Stimulated activated CD8-positive, alpha-beta memory T cell treated with anti-CD3 and anti-CD28 coated beads, Interleukin-4, amount 100 ng/mL, for 24 hours (primary cell): ENCODE measurements at regions not wholly inside any gene's neighbourhood (a gene's known extent, or its start where the extent isn't known, plus 50 kb on each side); places are given as distances from the start of the nearest gene placed in this dataset.

ENCODE experiments used
- DNase-seq: peaks from one replicate; pipeline ENCODE4 v3.0.0-alpha.2; 2020; ENCODE audit warnings: low read depth

DNA sequence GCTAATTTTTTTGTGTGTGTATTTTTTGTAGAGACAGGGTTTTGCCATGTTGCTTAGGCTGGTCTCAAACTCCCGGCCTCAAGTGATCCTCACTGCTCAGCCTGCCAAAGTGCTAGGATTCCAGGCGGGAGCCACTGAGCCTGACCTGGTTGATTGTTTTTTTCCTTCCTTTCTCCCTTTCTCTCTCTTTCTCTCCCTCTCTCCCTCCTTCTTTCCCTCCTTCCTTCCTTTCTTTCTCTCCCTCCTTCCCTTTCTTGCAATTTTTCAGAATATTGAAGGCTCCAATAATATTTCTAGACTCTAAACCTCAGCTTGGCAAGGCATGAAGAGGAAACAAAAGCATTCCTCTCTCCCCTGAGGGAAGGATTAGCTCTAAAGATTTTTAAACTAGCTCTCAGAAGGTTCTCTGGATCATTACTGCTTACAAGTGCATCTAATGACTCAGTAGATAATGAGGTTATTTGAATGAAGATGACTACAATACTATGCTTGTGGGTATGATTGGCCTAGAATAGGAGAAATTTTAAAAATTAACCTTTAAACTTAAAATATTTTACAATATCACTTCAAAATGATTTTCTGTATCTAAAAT, 68.5 kb upstream of the GADD45A start:
- no peak for DNase-seq

DNA sequence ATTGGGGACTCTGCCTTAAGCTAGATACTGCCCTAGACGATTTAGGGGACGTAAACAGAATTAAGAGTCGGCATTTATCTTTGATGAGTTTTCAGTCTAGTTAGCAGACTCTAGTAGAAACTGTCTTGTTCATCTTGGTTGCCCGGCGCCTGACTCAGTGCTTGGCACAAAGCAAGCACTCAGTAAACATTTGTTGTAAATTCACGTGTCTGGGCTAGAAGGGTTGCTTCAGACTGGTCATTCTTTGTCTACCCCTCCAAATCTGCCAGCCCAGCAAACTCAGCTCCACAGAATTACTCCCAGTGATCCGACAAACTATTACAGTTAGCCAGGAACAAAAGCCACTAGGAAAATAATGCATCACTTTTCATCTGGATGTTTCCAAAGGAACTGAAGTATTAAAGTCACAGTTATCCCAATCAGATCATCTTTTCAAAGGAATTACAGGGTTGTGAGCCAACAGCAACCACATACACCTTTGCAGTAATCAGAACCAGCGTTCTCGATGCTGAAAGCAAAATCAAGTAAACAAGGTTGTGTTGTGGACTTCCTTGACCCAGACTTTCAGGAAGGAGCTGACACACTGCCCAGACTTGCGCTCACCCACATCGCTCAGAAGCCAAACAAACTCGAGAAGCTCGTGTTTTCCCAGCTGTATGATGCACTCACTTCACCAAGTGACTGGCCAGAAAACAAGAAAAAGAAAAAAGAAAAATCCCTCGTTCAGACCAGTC, 66.5 kb upstream of the GADD45A start:
- DNase-seq: no peak

DNA sequence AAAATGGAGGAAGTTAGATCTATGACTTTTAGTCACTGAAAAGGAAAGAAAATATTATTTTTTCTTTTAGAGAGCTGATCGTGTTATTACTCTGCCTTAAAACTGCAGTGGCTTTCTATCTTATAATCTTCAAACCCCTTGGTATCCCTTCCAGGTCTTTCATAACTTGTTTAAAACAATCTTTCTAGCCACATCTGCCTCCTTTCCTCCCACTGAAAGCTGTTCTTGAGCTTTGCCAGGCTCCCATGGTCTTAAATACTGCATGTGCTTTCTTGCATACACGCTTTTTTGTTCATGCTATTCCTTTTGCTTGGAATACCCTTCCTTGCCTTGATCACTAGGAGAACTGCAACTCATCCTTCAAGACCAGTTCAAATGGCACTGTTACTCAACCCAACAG, 65.9 kb upstream of the GADD45A start:
- no peak for DNase-seq

DNA sequence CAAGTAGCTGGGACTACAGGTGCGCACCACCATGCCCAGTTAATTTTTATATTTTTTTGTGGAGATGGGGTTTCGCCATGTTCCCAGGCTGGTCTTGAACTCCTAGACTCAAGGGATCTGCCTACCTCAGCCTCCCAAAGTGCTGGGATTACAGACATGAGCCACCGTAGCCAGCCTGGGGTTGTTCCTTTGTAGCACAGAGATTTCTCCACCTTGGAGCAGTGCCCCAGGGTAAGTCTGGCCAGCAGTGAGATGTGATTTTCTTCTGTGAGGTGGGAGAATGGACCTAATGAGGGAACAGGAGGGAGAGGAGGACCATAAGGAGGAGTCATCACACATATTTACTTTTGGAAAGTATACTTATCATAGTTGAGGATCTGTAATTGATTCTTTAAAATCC, 61.1 kb upstream of the GADD45A start:
- DNase-seq: no peak

DNA sequence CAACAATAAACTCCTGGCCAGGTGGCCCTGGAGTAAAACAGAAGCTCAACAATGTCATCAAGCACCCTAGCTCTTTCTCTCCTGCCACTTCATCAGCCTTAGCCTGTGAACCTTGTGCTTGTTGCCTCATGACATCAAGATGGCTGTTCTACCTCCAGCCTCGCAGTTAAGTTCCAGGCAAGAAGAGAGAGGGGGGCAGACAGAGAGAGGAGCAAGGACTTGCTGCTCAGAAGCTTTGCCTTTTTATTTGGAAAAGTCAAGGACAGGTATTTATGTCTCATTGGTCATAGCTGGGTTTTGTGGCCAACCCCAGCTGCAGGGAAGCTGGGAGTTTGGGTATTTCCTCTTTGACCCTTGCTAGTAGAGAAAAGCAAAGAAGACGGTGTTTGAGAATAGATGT, 60.3 kb upstream of the GADD45A start:
- no peak for DNase-seq

DNA sequence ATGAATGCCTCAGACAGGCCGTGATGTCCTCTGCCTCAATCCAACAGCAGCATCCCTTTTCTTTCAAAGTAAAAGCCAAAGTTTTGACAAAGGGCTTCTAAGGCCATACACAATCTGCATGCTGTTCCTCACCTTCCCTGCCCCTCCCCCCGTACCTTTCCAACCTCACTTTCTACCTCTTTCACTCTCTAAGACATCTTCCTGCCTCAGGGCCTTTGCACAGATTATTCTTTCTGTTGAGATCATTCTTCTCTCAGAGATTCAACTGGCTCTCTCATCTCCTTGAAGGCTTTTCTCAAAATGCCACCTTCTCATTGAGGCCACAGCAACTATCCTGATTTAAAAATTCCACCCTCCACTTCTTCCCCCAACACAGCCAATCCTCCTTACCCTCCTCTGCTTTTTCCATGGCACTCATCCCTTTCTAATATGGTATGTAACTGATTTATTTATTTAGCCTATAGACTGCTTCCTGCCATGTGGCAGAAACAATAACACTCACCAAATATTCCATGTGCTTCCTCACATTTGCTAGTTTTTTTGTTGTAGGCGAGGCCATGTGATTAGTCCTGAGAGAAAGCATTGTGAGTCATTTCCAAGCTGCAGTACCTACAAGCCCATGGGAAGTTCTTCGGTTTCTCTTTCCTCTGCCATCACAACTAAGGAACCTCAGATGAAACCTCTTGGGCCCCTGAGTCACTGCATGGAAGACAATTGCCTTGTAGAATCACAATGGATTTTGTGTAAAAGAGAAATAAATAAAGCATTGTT, 58.7 kb upstream of the GADD45A start:
- no peak for DNase-seq

DNA sequence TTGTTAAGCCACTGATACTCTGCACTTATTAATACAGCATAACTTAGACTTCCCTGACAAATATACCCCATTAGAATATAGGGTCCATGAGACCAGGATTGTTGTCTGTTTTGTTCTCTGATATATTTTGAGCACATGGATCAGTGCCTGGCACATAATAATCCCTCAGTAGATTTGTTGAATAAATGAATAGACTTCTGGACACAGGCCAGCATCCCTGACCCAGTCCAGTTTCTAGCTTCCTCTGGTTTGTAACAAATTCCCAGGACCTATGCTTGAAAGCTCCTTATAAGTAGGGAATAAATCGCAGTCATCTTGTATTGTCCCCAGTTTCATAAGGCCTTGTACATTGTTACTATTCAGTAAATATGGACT, 58.2 kb upstream of the GADD45A start:
- DNase-seq: no peak

DNA sequence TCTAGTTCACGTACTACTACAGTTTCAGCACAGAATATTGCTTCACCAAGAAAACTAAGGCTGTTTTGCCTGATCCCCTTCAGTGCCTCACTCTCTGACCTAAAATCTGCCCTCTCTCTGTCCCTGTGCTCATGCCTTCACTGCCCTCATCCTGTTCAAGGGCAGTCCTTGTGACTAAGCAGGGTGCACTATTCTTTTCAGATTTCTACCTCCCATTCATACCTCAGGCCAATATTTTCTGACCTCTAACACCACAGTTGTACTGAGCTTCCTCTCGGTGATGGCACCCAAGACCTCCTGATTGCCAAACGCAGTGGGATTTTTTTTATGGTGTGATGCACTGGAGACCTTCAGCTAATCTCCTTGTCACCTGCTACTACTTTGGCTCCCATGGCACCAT, 57.7 kb upstream of the GADD45A start:
- no peak for DNase-seq

DNA sequence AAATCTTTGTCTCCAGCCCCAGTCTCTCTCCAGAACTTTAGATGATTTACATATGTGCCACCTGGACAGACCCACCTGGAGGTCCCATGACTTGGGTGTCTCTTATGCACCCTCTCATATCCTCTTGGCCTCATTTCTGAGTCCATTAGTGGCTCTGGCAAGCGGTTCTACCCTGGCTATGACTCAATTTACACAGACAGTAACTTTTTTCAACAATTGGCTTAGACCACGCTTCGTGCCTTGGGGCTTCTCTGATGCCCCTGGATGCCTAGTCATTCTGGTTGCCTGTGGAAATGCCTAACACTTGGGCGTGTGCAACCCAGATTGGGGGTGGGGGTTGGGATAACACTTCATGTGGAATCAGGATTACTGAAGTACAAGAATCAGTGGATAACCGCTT, 57.1 kb upstream of the GADD45A start:
- no peak for DNase-seq

DNA sequence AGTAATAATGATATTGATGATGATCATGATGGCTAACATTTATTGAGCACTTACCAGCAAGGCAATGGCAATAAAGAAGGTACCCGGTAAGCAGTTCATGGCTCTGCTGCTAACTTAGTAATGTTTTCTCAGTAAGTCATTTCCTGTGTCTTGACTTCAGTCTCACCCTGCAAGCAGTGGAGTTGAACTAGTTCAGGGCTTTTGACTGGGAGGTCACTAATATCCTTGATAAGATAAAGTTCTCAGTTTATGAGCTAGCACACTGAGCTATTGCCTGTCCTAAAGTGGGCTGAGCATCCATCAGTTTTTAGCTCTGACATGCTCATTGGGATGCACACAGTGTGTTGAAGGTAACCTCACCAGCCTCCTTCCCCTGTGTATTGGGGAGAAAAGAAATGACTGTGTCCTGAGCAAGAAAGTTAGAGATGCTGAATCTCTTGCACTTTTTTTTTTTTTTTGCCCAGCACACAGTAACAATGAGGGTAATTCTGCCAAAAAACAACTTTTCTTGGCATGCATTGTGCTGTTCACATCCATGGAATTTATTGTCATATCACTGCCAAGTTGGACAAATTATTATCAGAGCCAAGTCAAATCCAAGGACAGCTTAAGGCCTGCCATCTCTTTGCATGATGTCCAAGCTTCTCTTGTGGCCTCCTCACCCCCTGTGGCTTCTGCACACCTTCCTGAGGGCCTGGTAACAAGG, 55.5 kb upstream of the GADD45A start:
- DNase-seq: no peak

DNA sequence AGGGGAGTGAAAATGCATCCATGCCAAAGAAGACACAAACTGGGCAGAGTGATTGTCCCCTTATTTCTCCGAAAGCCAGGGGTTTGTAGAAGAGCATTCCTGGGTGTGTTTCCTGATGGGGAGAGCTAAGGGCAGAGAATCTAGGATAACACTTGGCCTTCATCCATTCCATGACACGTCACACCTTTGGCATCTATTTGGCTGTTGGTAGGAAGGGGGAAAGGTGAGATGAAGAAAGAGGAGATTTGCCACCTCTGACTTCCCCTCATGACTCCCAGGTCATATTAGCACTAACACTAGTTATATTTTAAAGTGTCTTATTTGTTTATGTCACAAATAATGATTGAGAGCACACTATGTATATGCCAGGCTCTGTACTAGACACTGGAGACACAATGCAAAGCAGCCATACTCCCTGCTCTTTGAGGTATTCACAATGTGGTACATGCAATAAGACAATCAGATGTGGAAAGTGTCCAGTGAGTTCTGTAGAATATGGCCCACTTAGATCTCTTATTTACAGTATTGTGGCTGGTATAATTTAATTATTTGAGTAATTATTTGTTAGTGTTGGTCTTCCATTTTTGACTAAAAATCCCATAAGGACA, 54.5 kb upstream of the GADD45A start:
- DNase-seq: no peak

DNA sequence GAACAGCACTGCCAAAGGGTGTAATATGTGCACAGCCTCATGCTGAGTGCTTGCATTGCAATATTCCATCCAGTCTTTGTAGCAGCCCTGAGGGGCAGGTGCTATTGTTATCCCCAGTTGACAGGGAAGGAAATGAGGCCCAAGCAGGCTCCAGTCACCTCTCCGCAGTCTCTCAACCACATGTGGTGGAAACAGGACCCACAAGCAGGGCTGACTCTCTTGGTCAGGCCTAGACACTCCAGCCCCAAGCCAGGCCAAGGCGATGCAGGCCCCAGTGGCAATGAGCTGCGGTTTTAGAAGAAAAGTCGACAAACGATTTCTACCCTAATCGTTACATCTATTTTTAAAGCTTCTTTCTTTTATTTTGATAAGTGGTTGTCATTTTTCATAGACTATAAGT, 52.6 kb upstream of the GADD45A start:
- DNase-seq: no peak

DNA sequence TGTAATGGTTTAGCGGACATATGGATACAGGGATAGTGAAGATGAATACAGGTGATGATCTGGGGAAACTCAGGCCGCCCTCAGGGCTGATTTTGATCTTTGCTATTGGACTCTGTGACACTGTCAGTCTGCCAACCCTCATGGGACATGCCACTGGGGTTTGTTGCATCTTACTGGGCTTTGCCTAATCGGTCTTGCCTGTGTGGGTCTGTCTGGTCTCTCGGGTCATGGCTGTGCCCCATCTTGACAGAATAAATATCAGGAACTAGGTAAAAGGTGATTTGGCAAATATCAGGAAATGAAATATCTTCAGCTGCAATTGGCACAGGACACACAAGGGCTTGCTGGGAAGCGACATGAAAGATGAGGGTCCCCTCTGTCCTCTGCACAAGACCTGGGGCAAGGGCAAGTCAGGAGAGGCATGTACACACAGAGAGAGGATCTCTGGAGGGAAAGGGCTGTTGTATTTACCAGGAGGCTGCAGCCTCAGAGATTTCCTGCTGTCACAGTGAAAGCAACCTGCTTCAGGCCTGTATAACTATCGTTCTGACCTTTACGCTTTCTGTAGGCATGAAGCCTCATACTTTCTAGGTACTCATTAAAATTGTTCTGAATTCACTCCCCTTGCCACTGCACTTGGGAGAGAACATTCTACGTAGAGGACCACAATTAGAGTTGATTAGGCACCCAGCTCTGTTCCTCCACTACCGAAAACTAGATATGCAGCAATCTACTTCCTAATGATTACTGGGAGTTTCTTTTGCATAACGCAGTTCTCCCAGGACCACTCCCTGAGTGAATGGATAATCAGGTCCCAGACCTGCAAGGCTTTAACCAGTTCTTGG, 52.0 kb upstream of the GADD45A start:
- DNase-seq: no peak

DNA sequence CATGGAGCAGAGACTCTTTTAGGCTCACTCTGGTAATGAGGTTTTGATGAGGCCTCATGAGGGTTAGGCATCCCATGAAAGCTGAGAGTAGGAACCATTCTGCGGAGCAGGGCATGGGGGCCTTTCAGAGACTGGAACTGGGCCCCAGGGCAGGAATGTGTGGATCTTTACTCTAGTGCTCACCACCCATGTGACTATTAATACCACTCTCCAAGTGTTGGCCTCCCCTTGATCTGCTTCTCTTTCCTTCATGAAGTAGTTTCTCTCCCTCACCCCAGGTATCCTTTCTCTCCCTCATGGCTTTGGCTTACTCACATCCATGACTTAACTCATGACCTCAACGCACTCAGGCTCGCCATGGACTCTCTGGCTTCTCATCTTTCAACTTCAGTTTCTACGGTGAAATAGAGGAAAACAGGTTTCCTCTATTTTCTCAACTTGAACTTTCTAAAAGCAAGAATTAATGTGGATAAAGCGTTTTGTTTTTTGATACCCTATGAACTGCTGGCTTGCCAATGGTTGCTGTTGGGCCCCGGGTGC, 50.5 kb upstream of the GADD45A start:
- DNase-seq: no peak

DNA sequence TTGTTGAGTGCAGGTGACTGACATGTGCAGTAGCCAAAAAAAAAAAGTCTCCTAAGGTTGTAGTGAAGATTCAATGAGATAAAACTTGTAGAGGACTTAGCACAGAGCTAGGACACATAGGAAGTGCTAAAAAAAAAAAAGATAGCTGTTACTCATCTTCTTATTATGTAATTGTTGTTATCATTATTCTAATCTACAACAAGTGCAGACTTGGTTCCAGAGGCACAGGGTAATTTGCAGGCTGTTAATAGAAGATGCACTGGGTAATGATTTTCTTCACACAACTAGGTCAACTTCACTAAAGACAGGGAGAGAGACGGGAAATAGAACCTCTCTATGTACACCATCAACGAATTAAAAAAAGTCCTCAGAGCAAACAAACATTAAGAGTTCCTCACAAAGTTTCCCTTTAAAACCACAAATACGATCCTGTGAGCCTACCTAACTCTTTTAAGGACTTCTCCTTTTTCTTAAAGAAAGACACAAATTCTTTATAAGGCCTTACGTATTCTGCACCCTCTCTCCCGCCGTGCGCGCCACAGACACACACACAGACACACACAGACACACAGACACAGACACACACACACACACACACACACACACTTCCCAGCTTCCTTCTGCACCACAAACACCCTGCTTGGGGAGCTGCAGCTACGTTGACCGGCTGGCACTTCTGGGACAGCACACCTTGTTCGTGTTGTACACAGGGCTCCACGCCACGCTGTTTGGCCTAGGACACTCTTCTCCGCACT, 49.8 kb upstream of the GADD45A start:
- DNase-seq: no peak
